Endothelial cell of umbilical vein (primary cell): ENCODE measurements at regions not wholly inside any gene's neighbourhood (a gene's known extent, or its start where the extent isn't known, plus 50 kb on each side); places are given as distances from the start of the nearest gene placed in this dataset.

Experiments
- BruUV-seq: library from RNA; stranded (reverse); fragments of 400-500 nt; replicated peaks from 2 replicates; lab custom pipeline; 2021; lab: Mats Ljungman, UMichigan
- CTCF ChIA-PET: fragments of 300-600, 350-600 bp; sonication (Branson Sonifier 250); formaldehyde crosslinking; loops from one replicate; lab custom pipeline; 2021; ENCODE audit warnings: antibody characterized with exemption, inconsistent platforms; lab: Charles Lee
- POLR2A ChIA-PET: fragments of 300-600, 350-600 bp; sonication (Branson Sonifier 250); formaldehyde crosslinking; loops from one replicate; lab custom pipeline; 2021; ENCODE audit warnings: antibody characterized with exemption, inconsistent platforms; lab: Charles Lee
- DNase-seq: peaks from one replicate; pipeline ENCODE4 v3.0.0-alpha.2; 2011; ENCODE audit warnings: low read depth, low spot score
- FAIRE-seq: peaks from 2 replicates; lab custom pipeline; 2011; peaks lifted over from hg19 to GRCh38; lab: Jason Lieb, UNC
- H2AFZ ChIP-seq: 2 replicates; pipeline ENCODE4 v1.6.0; 2012; ENCODE audit warnings: low read depth, low read length, control low read depth, inconsistent platforms
- H3K27ac ChIP-seq: 2 replicates; pipeline ENCODE4 v1.5.1; 2011; ENCODE audit warnings: low read depth, mild to moderate bottlenecking, control low read depth, low read length, moderate library complexity; ENCODE audit not compliant: insufficient read depth
- H3K27me3 ChIP-seq, 2 experiments: 2 replicates each; pipeline versions ENCODE4 v1.6.0 to v1.6.1; 2011; ENCODE audit warnings: low read length in 2 of 2, mixed read lengths in 1 of 2; ENCODE audit not compliant: control insufficient read depth in 2 of 2, insufficient read depth in 2 of 2
- H3K36me3 ChIP-seq, 2 experiments: 2 replicates in 1 of 2; 3 replicates in 1 of 2; pipeline ENCODE4 v1.5.1; 2011; ENCODE audit warnings: low read length in 2 of 2, mild to moderate bottlenecking in 1 of 2, moderate library complexity in 1 of 2; ENCODE audit not compliant: control insufficient read depth in 2 of 2, insufficient read depth in 2 of 2; ENCODE audit errors: extremely low read depth in 1 of 2
- H3K4me1 ChIP-seq: 3 replicates; pipeline ENCODE4 v1.5.1; 2011; ENCODE audit warnings: mild to moderate bottlenecking, low read length; ENCODE audit not compliant: control insufficient read depth, insufficient read depth; ENCODE audit errors: extremely low read depth
- H3K4me2 ChIP-seq: 2 replicates; pipeline ENCODE4 v1.6.1; 2011; ENCODE audit warnings: low read length, control low read depth, mixed read lengths; ENCODE audit not compliant: insufficient read depth
- H3K4me3 ChIP-seq, 3 experiments: fragments of 200-600 bp in 1 of 3; sonication (generic), shearing (Covaris generic) in 1 of 3; replicated peaks in 1 of 3; 2 replicates each; pipeline ENCODE4 v1.5.1; 2011 to 2016; ENCODE audit warnings: control low read depth in 3 of 3, low read length in 3 of 3, mild to moderate bottlenecking in 2 of 3, inconsistent platforms in 1 of 3, low read depth in 1 of 3, moderate library complexity in 1 of 3; ENCODE audit not compliant: insufficient read depth in 1 of 3
- H3K79me2 ChIP-seq: 2 replicates; pipeline ENCODE4 v1.6.0; 2012; ENCODE audit warnings: low read length, inconsistent platforms; ENCODE audit not compliant: control insufficient read depth, insufficient read depth
- H3K9ac ChIP-seq: replicated peaks from 2 replicates; pipeline ENCODE3; 2011; ENCODE audit warnings: low read length, control low read depth; ENCODE audit not compliant: insufficient read depth; ENCODE audit errors: extremely low read depth
- H3K9me1 ChIP-seq: replicated peaks from 3 replicates; pipeline ENCODE4 v1.6.0; 2011; ENCODE audit warnings: mild to moderate bottlenecking, low read length; ENCODE audit not compliant: control insufficient read depth, insufficient read depth; ENCODE audit errors: extremely low read depth
- H3K9me3 ChIP-seq: replicated peaks from 2 replicates; pipeline ENCODE4 v1.5.1; 2012; ENCODE audit warnings: low read length, inconsistent platforms; ENCODE audit not compliant: control insufficient read depth, insufficient read depth
- H4K20me1 ChIP-seq: replicated peaks from 2 replicates; pipeline ENCODE3; 2011; ENCODE audit warnings: mild to moderate bottlenecking, low read length; ENCODE audit not compliant: control insufficient read depth, insufficient read depth; ENCODE audit errors: extremely low read depth
- EZH2 ChIP-seq: IDR thresholded peaks from 2 replicates; pipeline ENCODE4 v1.6.1; 2012; ENCODE audit warnings: borderline replicate concordance, low read depth, mild to moderate bottlenecking, moderate library complexity, low read length, inconsistent platforms; ENCODE audit not compliant: severe bottlenecking
- FOS ChIP-seq: IDR thresholded peaks from 2 replicates; pipeline ENCODE4 v1.6.1; 2011; ENCODE audit warnings: mild to moderate bottlenecking, low read length, moderate library complexity, borderline replicate concordance; ENCODE audit not compliant: insufficient read depth
- GATA2 ChIP-seq: IDR thresholded peaks from 2 replicates; pipeline ENCODE4 v1.7.0; 2011; ENCODE audit warnings: low read depth, mild to moderate bottlenecking, moderate library complexity, mixed read lengths, low read length; ENCODE audit not compliant: insufficient read length, insufficient read depth
- JUN ChIP-seq: IDR thresholded peaks from 2 replicates; pipeline ENCODE4 v1.6.1; 2011; ENCODE audit warnings: borderline replicate concordance, low read depth; ENCODE audit not compliant: insufficient read length, insufficient read depth
- MYC ChIP-seq: IDR thresholded peaks from one replicate; pipeline ENCODE4 v1.6.1; 2011; ENCODE audit warnings: mild to moderate bottlenecking, low read depth, low read length
- POLR2A ChIP-seq: IDR thresholded peaks from 2 replicates; pipeline ENCODE4 v1.6.1; 2012; ENCODE audit warnings: low read depth, mild to moderate bottlenecking, control low read depth, low read length
- POLR2AphosphoS5 ChIP-seq: IDR thresholded peaks from 2 replicates; pipeline ENCODE4 v1.6.1; 2012; ENCODE audit warnings: low read depth, mild to moderate bottlenecking, control low read depth, low read length, moderate library complexity; ENCODE audit not compliant: insufficient read depth
- dilution Hi-C: fragments of 300-500 bp; cut with MboI; formaldehyde crosslinking; loops from one replicate; pipeline ENCODE4 v1.15.0; 2019; ENCODE audit warnings: low sequenced_read_pairs; ENCODE audit not compliant: extremely low pct_ligation_motif_present
- intact Hi-C: fragments of 100-400 bp; cut with micrococcal nuclease; formaldehyde crosslinking; loops from one replicate; pipeline ENCODE4 v1.10.0; 2022
- TF ChIP-seq, protein P1 (sequence below): IDR thresholded peaks from 2 replicates; pipeline ENCODE4 v1.6.1; 2011; ENCODE audit not compliant: insufficient read depth, insufficient read length
- TF ChIP-seq, protein P2 (sequence below), 2 donors: IDR thresholded peaks; 1 replicate in 1 of 2; 2 replicates in 1 of 2; pipeline ENCODE4 v1.5.1; 2011; ENCODE audit warnings: low read length in 2 of 2, mild to moderate bottlenecking in 2 of 2, moderate library complexity in 2 of 2, control low read depth in 1 of 2, inconsistent platforms in 1 of 2, low read depth in 1 of 2; ENCODE audit not compliant: insufficient read depth in 1 of 2; ENCODE audit errors: extremely low read depth in 1 of 2

DNA sequence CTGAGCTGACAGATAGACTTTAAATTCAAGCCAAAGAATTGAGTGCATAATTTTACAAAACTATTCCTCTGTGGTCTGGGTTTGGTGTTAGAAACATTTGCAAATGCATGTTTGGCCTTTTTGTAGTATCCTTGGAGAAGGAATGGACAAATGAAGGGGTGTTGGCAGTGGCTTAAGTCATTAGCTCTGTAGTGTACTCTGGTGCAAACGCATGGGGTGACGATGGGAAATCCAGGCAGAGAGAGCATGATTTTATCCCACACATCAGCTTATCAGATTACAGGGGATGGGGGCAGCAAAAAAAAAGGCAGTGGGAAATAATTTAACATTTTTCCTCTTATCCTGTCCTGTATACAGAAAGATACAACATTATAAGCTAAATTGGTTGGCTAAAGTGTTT is 320.6 kb downstream of the ZNF516 start:
- H3K9ac ChIP-seq: no peak overlapping the region
- no peaks in the 10 kb centered on the region for H3K36me3 ChIP-seq
- CTCF ChIA-PET: no interaction called here
- H3K27me3 ChIP-seq: no peaks in the 10 kb centered on the region
- H3K4me1 ChIP-seq: no peaks in the 10 kb centered on the region
- intact Hi-C loops (no loop called here), dilution Hi-C loops (no loop called here)
- no peak for FAIRE-seq
- no peak overlapping the region for H3K4me2 ChIP-seq
- H3K27ac ChIP-seq: no peak overlapping the region
- TF ChIP-seq JUN (no peak), POLR2AphosphoS5 (no peak), MYC (no peak), FOS (no peak), POLR2A (no peak), GATA2 (no peak), EZH2 (no peak)
- TF ChIP-seq, protein P1, sequence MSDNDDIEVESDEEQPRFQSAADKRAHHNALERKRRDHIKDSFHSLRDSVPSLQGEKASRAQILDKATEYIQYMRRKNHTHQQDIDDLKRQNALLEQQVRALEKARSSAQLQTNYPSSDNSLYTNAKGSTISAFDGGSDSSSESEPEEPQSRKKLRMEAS: no peak
- TF ChIP-seq, protein P2, sequence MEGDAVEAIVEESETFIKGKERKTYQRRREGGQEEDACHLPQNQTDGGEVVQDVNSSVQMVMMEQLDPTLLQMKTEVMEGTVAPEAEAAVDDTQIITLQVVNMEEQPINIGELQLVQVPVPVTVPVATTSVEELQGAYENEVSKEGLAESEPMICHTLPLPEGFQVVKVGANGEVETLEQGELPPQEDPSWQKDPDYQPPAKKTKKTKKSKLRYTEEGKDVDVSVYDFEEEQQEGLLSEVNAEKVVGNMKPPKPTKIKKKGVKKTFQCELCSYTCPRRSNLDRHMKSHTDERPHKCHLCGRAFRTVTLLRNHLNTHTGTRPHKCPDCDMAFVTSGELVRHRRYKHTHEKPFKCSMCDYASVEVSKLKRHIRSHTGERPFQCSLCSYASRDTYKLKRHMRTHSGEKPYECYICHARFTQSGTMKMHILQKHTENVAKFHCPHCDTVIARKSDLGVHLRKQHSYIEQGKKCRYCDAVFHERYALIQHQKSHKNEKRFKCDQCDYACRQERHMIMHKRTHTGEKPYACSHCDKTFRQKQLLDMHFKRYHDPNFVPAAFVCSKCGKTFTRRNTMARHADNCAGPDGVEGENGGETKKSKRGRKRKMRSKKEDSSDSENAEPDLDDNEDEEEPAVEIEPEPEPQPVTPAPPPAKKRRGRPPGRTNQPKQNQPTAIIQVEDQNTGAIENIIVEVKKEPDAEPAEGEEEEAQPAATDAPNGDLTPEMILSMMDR (IDR thresholded peaks at IDR 0.05; ENCODE audit: extremely low read depth in 1 of 2, insufficient read depth in 1 of 2, low read depth in 1 of 2, low read length in 2 of 2): no peak
- no peak for DNase-seq
- H3K4me3 ChIP-seq: no peak overlapping the region
- BruUV-seq: no TSS peak
- H2AFZ ChIP-seq: no peak overlapping the region
- POLR2A ChIA-PET: no interaction called here
- no peaks in the 10 kb centered on the region for H3K9me1 ChIP-seq
- peaks cover 12% of the 10 kb centered on the region for H3K9me3 ChIP-seq
- no peaks in the 10 kb centered on the region for H3K79me2 ChIP-seq
- no peaks in the 10 kb centered on the region for H4K20me1 ChIP-seq
